Psoas muscle (tissue), 7 donors: ENCODE measurements at regions not wholly inside any gene's neighbourhood (a gene's known extent, or its start where the extent isn't known, plus 50 kb on each side); places are given as distances from the start of the nearest gene placed in this dataset.
"Not testable (repeated sequence)": the region's sequence is repeated elsewhere in the genome, so short reads cannot be mapped to it uniquely, and the experiment has no call there.

ENCODE experiments used
- ATAC-seq, 4 donors: fragments of 200-7000 bp; cut with Tn5 transposase; one replicate each; pipeline ENCODE4 v1.9.1; 2020; ENCODE audit warnings: moderate library complexity in 3 of 4, mild to moderate bottlenecking in 2 of 4
- DNase-seq, 2 donors: peaks; one replicate each; pipeline ENCODE4 v3.0.0-alpha.2; 2020
- H3K27ac ChIP-seq: fragments of 200-600 bp; one replicate; pipeline ENCODE4 v1.8.0; 2022
- H3K27me3 ChIP-seq, 3 donors: fragments of 200-600 bp in 1 of 3; one replicate each; pipeline versions ENCODE4 v1.6.1 to v1.8.0; 2013 to 2022; ENCODE audit warnings: low read length in 2 of 3, mild to moderate bottlenecking in 2 of 3, moderate library complexity in 1 of 3; ENCODE audit not compliant: insufficient read depth in 3 of 3
- H3K36me3 ChIP-seq, 2 donors: fragments of 200-600 bp in 1 of 2; one replicate each; pipeline versions ENCODE4 v1.6.1 to v1.8.0; 2013 to 2022; ENCODE audit warnings: low read depth in 1 of 2, mild to moderate bottlenecking in 1 of 2, moderate library complexity in 1 of 2; ENCODE audit not compliant: insufficient read depth in 1 of 2
- H3K4me1 ChIP-seq: fragments of 200-600 bp; one replicate; pipeline ENCODE4 v1.8.0; 2022
- H3K4me3 ChIP-seq: fragments of 200-600 bp; one replicate; pipeline ENCODE4 v1.8.0; 2022; ENCODE audit warnings: mild to moderate bottlenecking
- H3K9me3 ChIP-seq: fragments of 200-600 bp; one replicate; pipeline ENCODE4 v1.8.0; 2022
- CTCF ChIP-seq: fragments of 200-600 bp; IDR thresholded peaks from one replicate; pipeline ENCODE4 v1.8.0; 2022; ENCODE audit warnings: antibody characterized with exemption
- WGBS, 3 donors: extraction: QIAGEN DNeasy Blood & Tissue Kit; methylation state at CpG; one replicate each; pipeline versions ENCODE4 v1.1.6 to v1.1.7; 2013; 5-methylcytosine and 5-hydroxymethylcytosine counted together
- intact Hi-C, 2 donors: fragments of 100-400 bp; cut with DNase I; formaldehyde crosslinking; loops; one replicate each; pipeline versions ENCODE4 v1.11.0 to v1.14.2; 2022
- donor health status: healthy with polysubstance abuse.
- donor health status: DM: no; HTN: no; CAD: no; lungs with moderate emphysema.
- donor health status: Bipolar disorder and iron deficiency.
- donor health status: healthy.
- donor health status: DM: yes; HTN: yes; CAD: no.
- donor health status: DM: no; HTN: no; CAD: no.
- donor health status: DM: yes; HTN: yes; CAD: no.

- Histone ChIP-seq H3K9me3 (no peaks in the 10 kb centered on the region), H3K27ac (peak overlapping the region; percentile 11), H3K4me3 (no peak overlapping the region), H3K4me1 (no peaks in the 10 kb centered on the region), H3K36me3 (no peaks in the 10 kb centered on the region), H3K27me3 (no peaks in the 10 kb centered on the region)
- peak in 2 of 4 donors; percentile 37 to 45 for ATAC-seq
- 64 to 76% (median 76%) methylated on average over 5 of the region's 5 CpGs for whole genome bisulfite sequencing, 3 donors
- DNase-seq, result peak in 1 of 2 donors; percentile 27
- intact Hi-C loops, result no loop called here
- TF ChIP-seq CTCF, result no peak
These were observed 126.9 kb downstream of the DUSP6 start for GRCh38 chr12:89225401-89225800.

GRCh38 chr12:89222580-89222979, 129.7 kb downstream of the DUSP6 start:
- DNase-seq, H3K27me3 ChIP-seq, H3K36me3 ChIP-seq, intact Hi-C loops, H3K27ac ChIP-seq, H3K9me3 ChIP-seq, H3K4me3 ChIP-seq, H3K4me1 ChIP-seq, ATAC-seq: not testable (repeated sequence)
- WGBS, 3 donors, result 69 to 77% (median 70%) methylated on average over 3 of the region's 3 CpGs

- 75 to 79% (median 78%) methylated on average over 2 of the region's 2 CpGs for whole genome bisulfite sequencing, 3 donors
- Histone ChIP-seq H3K36me3 (no peaks in the 10 kb centered on the region), H3K4me1 (no peaks in the 10 kb centered on the region), H3K27ac (no peak overlapping the region), H3K4me3 (no peak overlapping the region), H3K27me3 (no peaks in the 10 kb centered on the region), H3K9me3 (no peaks in the 10 kb centered on the region)
- DNase-seq (no peak), ATAC-seq (peak in 1 of 4 donors; percentile 56)
- intact Hi-C loops, result no loop called here
- TF ChIP-seq CTCF, result no peak
These were observed 134.8 kb downstream of the DUSP6 start for GRCh38 chr12:89217472-89217871.

- 92 to 98% (median 93%) methylated on average over 1 of the region's 1 CpG for WGBS, 3 donors
- TF ChIP-seq CTCF, result no peak
- no peak overlapping the region for H3K27ac ChIP-seq
- H3K4me1 ChIP-seq, result peaks cover 10% of the 10 kb centered on the region
- no peak overlapping the region for H3K4me3 ChIP-seq
- no peaks in the 10 kb centered on the region for H3K36me3 ChIP-seq
- H3K27me3 ChIP-seq, result no peaks in the 10 kb centered on the region
- H3K9me3 ChIP-seq, result no peaks in the 10 kb centered on the region
- no peak for DNase-seq
- no peak for ATAC-seq
- intact Hi-C loops, result no loop called here
These were observed 135.9 kb downstream of the DUSP6 start for GRCh38 chr12:89216211-89216952.

- Histone ChIP-seq H3K27me3 (no peaks in the 10 kb centered on the region), H3K27ac (no peak overlapping the region), H3K9me3 (no peaks in the 10 kb centered on the region), H3K4me1 (peaks cover 14% of the 10 kb centered on the region), H3K36me3 (no peaks in the 10 kb centered on the region), H3K4me3 (no peak overlapping the region)
- WGBS, 3 donors, result 86 to 91% (median 89%) methylated on average over 1 of the region's 1 CpG
- ATAC-seq, result no peak
- intact Hi-C loops, result no loop called here
- DNase-seq, result no peak
- TF ChIP-seq CTCF, result no peak
These were observed 137.1 kb downstream of the DUSP6 start for GRCh38 chr12:89215196-89215595.
